AG04449 (cell line): ENCODE measurements at regions not wholly inside any gene's neighbourhood (a gene's known extent, or its start where the extent isn't known, plus 50 kb on each side); places are given as distances from the start of the nearest gene placed in this dataset.

ENCODE experiments used
- CTCF ChIA-PET: fragments of 350-600 bp; formaldehyde crosslinking; extraction: SDS; loops from one replicate; lab custom pipeline; 2021; ENCODE audit warnings: antibody characterized with exemption; lab: Yijun Ruan, JAX
- POLR2A ChIA-PET: fragments of 400-600, 350-600 bp; formaldehyde crosslinking; extraction: SDS; loops from one replicate; lab custom pipeline; 2020; ENCODE audit warnings: antibody characterized with exemption, inconsistent platforms; lab: Yijun Ruan, JAX
- DNase-seq: peaks from one replicate; pipeline ENCODE4 v3.0.0-alpha.2; 2010; ENCODE audit warnings: low read depth, low spot score
- H3K4me3 ChIP-seq: 2 replicates; pipeline ENCODE4 v1.5.1; 2011; ENCODE audit warnings: low read depth, mild to moderate bottlenecking, control low read depth, low read length
- CTCF ChIP-seq: IDR thresholded peaks from one replicate; pipeline ENCODE4 v1.5.1; 2011; ENCODE audit warnings: mild to moderate bottlenecking, moderate library complexity, low read length, control low read depth, inconsistent platforms; ENCODE audit not compliant: insufficient read depth; ENCODE audit errors: missing control alignments

GRCh38 chr4:96841801-96842200 is 1001.9 kb downstream of the PDHA2 start:
- CTCF ChIA-PET, result no interaction called here
- POLR2A ChIA-PET, result no interaction called here
- TF ChIP-seq CTCF, result no peak
- H3K4me3 ChIP-seq, result no peak overlapping the region
- DNase-seq, result no peak

GRCh38 chr4:96844858-96845490 is 1005.1 kb downstream of the PDHA2 start:
- no peak for TF ChIP-seq CTCF
- DNase-seq, result no peak
- CTCF ChIA-PET, result no interaction called here
- POLR2A ChIA-PET, result no interaction called here
- H3K4me3 ChIP-seq, result no peak overlapping the region

- ChIA-PET CTCF (no interaction called here), POLR2A (no interaction called here)
- no peak overlapping the region for H3K4me3 ChIP-seq
- TF ChIP-seq CTCF, result no peak
- no peak for DNase-seq
Observed at GRCh38 chr4:96845819-96846218, 1005.9 kb downstream of the PDHA2 start.

- POLR2A ChIA-PET, result no interaction called here
- no peak for TF ChIP-seq CTCF
- CTCF ChIA-PET, result no interaction called here
- DNase-seq, result no peak
- H3K4me3 ChIP-seq, result no peak overlapping the region
Observed at GRCh38 chr4:96874657-96875056, 1034.8 kb downstream of the PDHA2 start.

- no peak for DNase-seq
- H3K4me3 ChIP-seq, result no peak overlapping the region
- POLR2A ChIA-PET, result no interaction called here
- no peak for TF ChIP-seq CTCF
- CTCF ChIA-PET, result no interaction called here
Observed at GRCh38 chr4:96879527-96879926, 1039.6 kb downstream of the PDHA2 start.

- no peak for TF ChIP-seq CTCF
- DNase-seq, result no peak
- CTCF ChIA-PET, result no interaction called here
- H3K4me3 ChIP-seq, result no peak overlapping the region
- POLR2A ChIA-PET, result no interaction called here
Observed at GRCh38 chr4:96887857-96888256, 1048.0 kb downstream of the PDHA2 start.
